GM12878 (cell line): ENCODE measurements at regions not wholly inside any gene's neighbourhood (a gene's known extent, or its start where the extent isn't known, plus 50 kb on each side); places are given as distances from the start of the nearest gene placed in this dataset.

Experiments
- ATAC-seq: fragments of 200-7000 bp; cut with Tn5 transposase; 3 replicates; pipeline ENCODE4 v1.9.1; 2020; ENCODE audit warnings: mild to moderate bottlenecking, moderate library complexity
- BruUV-seq: library from RNA; stranded (reverse); fragments of 400-500 nt; replicated peaks from 2 replicates; lab custom pipeline; 2021; lab: Mats Ljungman, UMichigan
- CTCF ChIA-PET: fragments of 300-600 bp; sonication (Branson Sonifier 250); formaldehyde crosslinking; extraction: SDS; loops from one replicate; lab custom pipeline; 2021; ENCODE audit warnings: inconsistent platforms; lab: Yijun Ruan, JAX
- POLR2A ChIA-PET: fragments of 350-600 bp; formaldehyde crosslinking; extraction: SDS; loops from one replicate; lab custom pipeline; 2021; ENCODE audit warnings: inconsistent platforms; lab: Charles Lee
- RAD21 ChIA-PET: fragments of 300-600 bp; sonication (Branson Sonifier 250); formaldehyde crosslinking; loops from one replicate; lab custom pipeline; 2023; ENCODE audit warnings: antibody characterized with exemption; ENCODE audit not compliant: unreplicated experiment; lab: Charles Lee
- SMC1A ChIA-PET: fragments of 300-600 bp; sonication (Branson Sonifier 250); formaldehyde crosslinking; loops from one replicate; lab custom pipeline; 2023; ENCODE audit not compliant: unreplicated experiment, uncharacterized antibody; lab: Charles Lee
- DNase-seq: peaks from one replicate; pipeline ENCODE4 v3.0.0-alpha.2; 2011; ENCODE audit warnings: low read depth, low spot score
- FAIRE-seq: peaks from 3 replicates; lab custom pipeline; 2011; peaks lifted over from hg19 to GRCh38; lab: Jason Lieb, UNC
- H2AFZ ChIP-seq: 2 replicates; pipeline ENCODE4 v1.6.0; 2011; ENCODE audit warnings: low read depth, low read length, control low read depth; ENCODE audit not compliant: control insufficient read depth
- H3K27ac ChIP-seq: 2 replicates; pipeline ENCODE4 v1.5.1; 2011; ENCODE audit warnings: control low read depth; ENCODE audit not compliant: control insufficient read depth, insufficient read depth
- H3K27me3 ChIP-seq, 2 experiments: replicated peaks in 1 of 2; 2 replicates each; pipeline versions ENCODE4 v1.6.0 to v1.6.1; 2011; ENCODE audit warnings: low read length in 1 of 2; ENCODE audit not compliant: control insufficient read depth in 2 of 2, insufficient read depth in 2 of 2
- H3K36me3 ChIP-seq, 2 experiments: 2 replicates each; pipeline ENCODE4 v1.5.1; 2011; ENCODE audit warnings: low read length in 1 of 2; ENCODE audit not compliant: control insufficient read depth in 2 of 2, insufficient read depth in 2 of 2
- H3K4me1 ChIP-seq: 2 replicates; pipeline ENCODE4 v1.6.1; 2011; ENCODE audit warnings: mild to moderate bottlenecking, low read length, moderate library complexity, mixed read lengths; ENCODE audit not compliant: control insufficient read depth, insufficient read depth
- H3K4me2 ChIP-seq: 2 replicates; pipeline ENCODE4 v1.6.0; 2011; ENCODE audit warnings: control low read depth; ENCODE audit not compliant: control insufficient read depth, insufficient read depth
- H3K4me3 ChIP-seq: fragments of 200-600 bp; sonication (generic); 2 replicates; pipeline ENCODE4 v1.5.1; 2016
- H3K79me2 ChIP-seq: 2 replicates; pipeline ENCODE4 v1.6.0; 2011; ENCODE audit warnings: low read length; ENCODE audit not compliant: control insufficient read depth, insufficient read depth
- H3K9ac ChIP-seq: 2 replicates; pipeline ENCODE4 v1.8.0; 2011; ENCODE audit warnings: low read length, control low read depth, mixed read lengths; ENCODE audit not compliant: control insufficient read depth, insufficient read depth
- H3K9me3 ChIP-seq: replicated peaks from 3 replicates; pipeline ENCODE4 v1.5.1; 2011; ENCODE audit warnings: mild to moderate bottlenecking, low read length; ENCODE audit not compliant: control insufficient read depth, insufficient read depth
- H4K20me1 ChIP-seq: 2 replicates; pipeline ENCODE4 v1.6.0; 2011; ENCODE audit not compliant: control insufficient read depth, insufficient read depth
- BRCA1 ChIP-seq: IDR thresholded peaks from 2 replicates; pipeline ENCODE4 v1.6.1; 2011; ENCODE audit warnings: low read depth, low read length, improper control_type of control experiment
- NFYA ChIP-seq: IDR thresholded peaks from 2 replicates; pipeline ENCODE4 v1.6.1; 2011; ENCODE audit warnings: low read depth, mild to moderate bottlenecking, low read length, improper control_type of control experiment, borderline replicate concordance
- NR2C1 ChIP-seq: fragments of 450-650 bp; IDR thresholded peaks from 2 replicates; pipeline ENCODE4 v1.6.1; 2017; ENCODE audit warnings: antibody characterized with exemption, mild to moderate bottlenecking, moderate library complexity
- SKIL ChIP-seq: fragments of 450-650 bp; IDR thresholded peaks from 2 replicates; pipeline ENCODE4 v1.6.1; 2017; ENCODE audit warnings: mild to moderate bottlenecking, low read depth, inconsistent platforms; ENCODE audit not compliant: poor library complexity, severe bottlenecking
- SREBF1 ChIP-seq: IDR thresholded peaks from 2 replicates; pipeline ENCODE4 v1.6.1; 2012; ENCODE audit warnings: mild to moderate bottlenecking, low read length
- WGBS: methylation state at CpG from one replicate; pipeline ENCODE4 v1.1.6; 2016; ENCODE audit warnings: low lambda C conversion rate; ENCODE audit not compliant: insufficient replicate concordance, insufficient coverage; ENCODE audit errors: missing lambda C conversion rate; 5-methylcytosine and 5-hydroxymethylcytosine counted together
- in situ Hi-C: fragments of 300-500 bp; cut with MboI; formaldehyde crosslinking; loops from 9 replicates; pipeline ENCODE4 v1.14.3; 2018; ENCODE audit warnings: mixed read lengths
- intact Hi-C: fragments of 100-400 bp; cut with micrococcal nuclease; formaldehyde crosslinking; loops from one replicate; pipeline ENCODE4 v1.14.2; 2022; ENCODE audit not compliant: unreplicated experiment
- TF ChIP-seq, protein P1 (sequence below): fragments of 450-650 bp; IDR thresholded peaks from 2 replicates; pipeline ENCODE4 v1.6.1; 2018; ENCODE audit warnings: borderline replicate concordance, mild to moderate bottlenecking; ENCODE audit not compliant: partially characterized antibody
- TF ChIP-seq, protein P2 (sequence below): fragments of 150-350 bp; IDR thresholded peaks from 2 replicates; pipeline ENCODE4 v1.6.1; 2016; ENCODE audit warnings: low read depth, low read length
- TF ChIP-seq, protein P3 (sequence below): IDR thresholded peaks from 2 replicates; pipeline ENCODE4 v1.6.1; 2012; ENCODE audit warnings: improper control_type of control experiment, low read depth, low read length; ENCODE audit not compliant: insufficient replicate concordance

DNA sequence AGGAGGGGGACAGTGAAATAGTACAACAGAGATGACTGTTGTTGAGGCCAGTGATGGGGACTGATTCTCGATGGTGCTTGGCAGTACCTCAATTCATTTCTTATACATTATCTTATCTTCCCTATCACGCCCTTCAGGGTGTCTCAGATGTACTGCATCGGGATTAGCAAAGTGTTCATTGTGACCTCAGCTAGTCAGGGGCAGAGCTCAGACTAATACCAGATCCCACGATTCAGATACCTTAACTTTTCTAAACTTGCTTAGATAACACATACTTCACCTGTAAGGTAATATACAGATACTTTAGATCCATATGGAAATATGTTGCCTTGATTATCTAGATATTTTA, 720.6 kb downstream of the EFNB2 start (continued):
- TF ChIP-seq SREBF1 (no peak), NR2C1 (no peak), NFYA (no peak)
- TF ChIP-seq, protein P1, sequence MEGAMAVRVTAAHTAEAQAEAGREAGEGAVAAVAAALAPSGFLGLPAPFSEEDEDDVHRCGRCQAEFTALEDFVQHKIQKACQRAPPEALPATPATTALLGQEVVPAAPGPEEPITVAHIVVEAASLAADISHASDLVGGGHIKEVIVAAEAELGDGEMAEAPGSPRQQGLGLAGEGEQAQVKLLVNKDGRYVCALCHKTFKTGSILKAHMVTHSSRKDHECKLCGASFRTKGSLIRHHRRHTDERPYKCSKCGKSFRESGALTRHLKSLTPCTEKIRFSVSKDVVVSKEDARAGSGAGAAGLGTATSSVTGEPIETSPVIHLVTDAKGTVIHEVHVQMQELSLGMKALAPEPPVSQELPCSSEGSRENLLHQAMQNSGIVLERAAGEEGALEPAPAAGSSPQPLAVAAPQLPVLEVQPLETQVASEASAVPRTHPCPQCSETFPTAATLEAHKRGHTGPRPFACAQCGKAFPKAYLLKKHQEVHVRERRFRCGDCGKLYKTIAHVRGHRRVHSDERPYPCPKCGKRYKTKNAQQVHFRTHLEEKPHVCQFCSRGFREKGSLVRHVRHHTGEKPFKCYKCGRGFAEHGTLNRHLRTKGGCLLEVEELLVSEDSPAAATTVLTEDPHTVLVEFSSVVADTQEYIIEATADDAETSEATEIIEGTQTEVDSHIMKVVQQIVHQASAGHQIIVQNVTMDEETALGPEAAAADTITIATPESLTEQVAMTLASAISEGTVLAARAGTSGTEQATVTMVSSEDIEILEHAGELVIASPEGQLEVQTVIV: no peak

GRCh38 chr13:105814219-105814901, 721.1 kb downstream of the EFNB2 start:
- intact Hi-C loops (no loop called here), in situ Hi-C loops (no loop called here)
- FAIRE-seq (no peak), DNase-seq (no peak), ATAC-seq (no peak)
- no peaks in the 10 kb centered on the region for H3K27me3 ChIP-seq
- H3K4me1 ChIP-seq: no peaks in the 10 kb centered on the region
- SMC1A ChIA-PET: no interaction called here
- no TSS peak for BruUV-seq
- CTCF ChIA-PET: no interaction called here
- H4K20me1 ChIP-seq: no peaks in the 10 kb centered on the region
- no peaks in the 10 kb centered on the region for H3K9me3 ChIP-seq
- no peak overlapping the region for H3K4me2 ChIP-seq
- WGBS: 31% methylated on average over 5 of the region's 5 CpGs
- no peak overlapping the region for H3K4me3 ChIP-seq
- H3K79me2 ChIP-seq: no peaks in the 10 kb centered on the region
- POLR2A ChIA-PET: no interaction called here
- RAD21 ChIA-PET: no interaction called here
- H3K36me3 ChIP-seq: no peaks in the 10 kb centered on the region
- no peak overlapping the region for H3K27ac ChIP-seq
- H2AFZ ChIP-seq: no peak overlapping the region
- no peak overlapping the region for H3K9ac ChIP-seq
- no peak for TF ChIP-seq SKIL
- TF ChIP-seq, protein P2, sequence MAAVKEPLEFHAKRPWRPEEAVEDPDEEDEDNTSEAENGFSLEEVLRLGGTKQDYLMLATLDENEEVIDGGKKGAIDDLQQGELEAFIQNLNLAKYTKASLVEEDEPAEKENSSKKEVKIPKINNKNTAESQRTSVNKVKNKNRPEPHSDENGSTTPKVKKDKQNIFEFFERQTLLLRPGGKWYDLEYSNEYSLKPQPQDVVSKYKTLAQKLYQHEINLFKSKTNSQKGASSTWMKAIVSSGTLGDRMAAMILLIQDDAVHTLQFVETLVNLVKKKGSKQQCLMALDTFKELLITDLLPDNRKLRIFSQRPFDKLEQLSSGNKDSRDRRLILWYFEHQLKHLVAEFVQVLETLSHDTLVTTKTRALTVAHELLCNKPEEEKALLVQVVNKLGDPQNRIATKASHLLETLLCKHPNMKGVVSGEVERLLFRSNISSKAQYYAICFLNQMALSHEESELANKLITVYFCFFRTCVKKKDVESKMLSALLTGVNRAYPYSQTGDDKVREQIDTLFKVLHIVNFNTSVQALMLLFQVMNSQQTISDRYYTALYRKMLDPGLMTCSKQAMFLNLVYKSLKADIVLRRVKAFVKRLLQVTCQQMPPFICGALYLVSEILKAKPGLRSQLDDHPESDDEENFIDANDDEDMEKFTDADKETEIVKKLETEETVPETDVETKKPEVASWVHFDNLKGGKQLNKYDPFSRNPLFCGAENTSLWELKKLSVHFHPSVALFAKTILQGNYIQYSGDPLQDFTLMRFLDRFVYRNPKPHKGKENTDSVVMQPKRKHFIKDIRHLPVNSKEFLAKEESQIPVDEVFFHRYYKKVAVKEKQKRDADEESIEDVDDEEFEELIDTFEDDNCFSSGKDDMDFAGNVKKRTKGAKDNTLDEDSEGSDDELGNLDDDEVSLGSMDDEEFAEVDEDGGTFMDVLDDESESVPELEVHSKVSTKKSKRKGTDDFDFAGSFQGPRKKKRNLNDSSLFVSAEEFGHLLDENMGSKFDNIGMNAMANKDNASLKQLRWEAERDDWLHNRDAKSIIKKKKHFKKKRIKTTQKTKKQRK: no peak
- TF ChIP-seq BRCA1: no peak
- TF ChIP-seq, protein P3, sequence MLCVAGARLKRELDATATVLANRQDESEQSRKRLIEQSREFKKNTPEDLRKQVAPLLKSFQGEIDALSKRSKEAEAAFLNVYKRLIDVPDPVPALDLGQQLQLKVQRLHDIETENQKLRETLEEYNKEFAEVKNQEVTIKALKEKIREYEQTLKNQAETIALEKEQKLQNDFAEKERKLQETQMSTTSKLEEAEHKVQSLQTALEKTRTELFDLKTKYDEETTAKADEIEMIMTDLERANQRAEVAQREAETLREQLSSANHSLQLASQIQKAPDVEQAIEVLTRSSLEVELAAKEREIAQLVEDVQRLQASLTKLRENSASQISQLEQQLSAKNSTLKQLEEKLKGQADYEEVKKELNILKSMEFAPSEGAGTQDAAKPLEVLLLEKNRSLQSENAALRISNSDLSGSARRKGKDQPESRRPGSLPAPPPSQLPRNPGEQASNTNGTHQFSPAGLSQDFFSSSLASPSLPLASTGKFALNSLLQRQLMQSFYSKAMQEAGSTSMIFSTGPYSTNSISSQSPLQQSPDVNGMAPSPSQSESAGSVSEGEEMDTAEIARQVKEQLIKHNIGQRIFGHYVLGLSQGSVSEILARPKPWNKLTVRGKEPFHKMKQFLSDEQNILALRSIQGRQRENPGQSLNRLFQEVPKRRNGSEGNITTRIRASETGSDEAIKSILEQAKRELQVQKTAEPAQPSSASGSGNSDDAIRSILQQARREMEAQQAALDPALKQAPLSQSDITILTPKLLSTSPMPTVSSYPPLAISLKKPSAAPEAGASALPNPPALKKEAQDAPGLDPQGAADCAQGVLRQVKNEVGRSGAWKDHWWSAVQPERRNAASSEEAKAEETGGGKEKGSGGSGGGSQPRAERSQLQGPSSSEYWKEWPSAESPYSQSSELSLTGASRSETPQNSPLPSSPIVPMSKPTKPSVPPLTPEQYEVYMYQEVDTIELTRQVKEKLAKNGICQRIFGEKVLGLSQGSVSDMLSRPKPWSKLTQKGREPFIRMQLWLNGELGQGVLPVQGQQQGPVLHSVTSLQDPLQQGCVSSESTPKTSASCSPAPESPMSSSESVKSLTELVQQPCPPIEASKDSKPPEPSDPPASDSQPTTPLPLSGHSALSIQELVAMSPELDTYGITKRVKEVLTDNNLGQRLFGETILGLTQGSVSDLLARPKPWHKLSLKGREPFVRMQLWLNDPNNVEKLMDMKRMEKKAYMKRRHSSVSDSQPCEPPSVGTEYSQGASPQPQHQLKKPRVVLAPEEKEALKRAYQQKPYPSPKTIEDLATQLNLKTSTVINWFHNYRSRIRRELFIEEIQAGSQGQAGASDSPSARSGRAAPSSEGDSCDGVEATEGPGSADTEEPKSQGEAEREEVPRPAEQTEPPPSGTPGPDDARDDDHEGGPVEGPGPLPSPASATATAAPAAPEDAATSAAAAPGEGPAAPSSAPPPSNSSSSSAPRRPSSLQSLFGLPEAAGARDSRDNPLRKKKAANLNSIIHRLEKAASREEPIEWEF: no peak
